ENCODE measurements at regions not wholly inside any gene's neighbourhood (a gene's known extent, or its start where the extent isn't known, plus 50 kb on each side); places are given as distances from the start of the nearest gene placed in this dataset.

DNA sequence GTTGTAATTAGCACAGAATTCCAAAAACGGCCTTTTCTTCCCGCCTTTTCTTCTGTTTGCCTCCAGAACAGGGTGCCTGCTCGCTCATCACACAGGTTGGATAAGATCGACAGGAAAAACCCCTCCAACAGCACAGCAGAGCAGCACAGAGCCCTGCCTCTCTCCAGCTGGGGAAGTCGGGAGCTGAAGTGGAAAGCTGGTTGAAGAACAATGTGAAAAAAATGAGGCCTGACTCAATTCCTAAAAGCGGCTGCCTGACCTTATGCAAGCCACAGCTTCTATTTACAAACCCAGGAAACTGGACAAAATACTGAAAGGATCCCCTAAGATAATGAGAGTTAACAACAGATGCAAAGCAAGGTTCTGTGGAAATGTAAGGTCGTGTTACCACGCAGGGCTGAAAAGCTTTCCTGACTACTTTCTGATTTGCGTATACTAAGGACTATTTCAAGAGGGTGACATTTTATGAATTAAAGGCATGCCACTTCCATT, 116.9 kb downstream of the TTLL2 start:
- TF ChIP-seq, protein P1, sequence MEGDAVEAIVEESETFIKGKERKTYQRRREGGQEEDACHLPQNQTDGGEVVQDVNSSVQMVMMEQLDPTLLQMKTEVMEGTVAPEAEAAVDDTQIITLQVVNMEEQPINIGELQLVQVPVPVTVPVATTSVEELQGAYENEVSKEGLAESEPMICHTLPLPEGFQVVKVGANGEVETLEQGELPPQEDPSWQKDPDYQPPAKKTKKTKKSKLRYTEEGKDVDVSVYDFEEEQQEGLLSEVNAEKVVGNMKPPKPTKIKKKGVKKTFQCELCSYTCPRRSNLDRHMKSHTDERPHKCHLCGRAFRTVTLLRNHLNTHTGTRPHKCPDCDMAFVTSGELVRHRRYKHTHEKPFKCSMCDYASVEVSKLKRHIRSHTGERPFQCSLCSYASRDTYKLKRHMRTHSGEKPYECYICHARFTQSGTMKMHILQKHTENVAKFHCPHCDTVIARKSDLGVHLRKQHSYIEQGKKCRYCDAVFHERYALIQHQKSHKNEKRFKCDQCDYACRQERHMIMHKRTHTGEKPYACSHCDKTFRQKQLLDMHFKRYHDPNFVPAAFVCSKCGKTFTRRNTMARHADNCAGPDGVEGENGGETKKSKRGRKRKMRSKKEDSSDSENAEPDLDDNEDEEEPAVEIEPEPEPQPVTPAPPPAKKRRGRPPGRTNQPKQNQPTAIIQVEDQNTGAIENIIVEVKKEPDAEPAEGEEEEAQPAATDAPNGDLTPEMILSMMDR (IDR thresholded peaks at IDR 0.05; ENCODE audit: insufficient read depth, low read length, poor library complexity, severe bottlenecking) = no peak
- no peaks in the 10 kb centered on the region for H3K36me3 ChIP-seq (ENCODE audit: control insufficient read depth, insufficient read depth, low read length)
- no peak for DNase-seq (ENCODE audit: low read depth)
- H3K4me3 ChIP-seq (ENCODE audit: low read depth, low read length) = no peak overlapping the region
- H3K27me3 ChIP-seq (ENCODE audit: control insufficient read depth, insufficient read depth, low read length) = no peaks in the 10 kb centered on the region

DNA sequence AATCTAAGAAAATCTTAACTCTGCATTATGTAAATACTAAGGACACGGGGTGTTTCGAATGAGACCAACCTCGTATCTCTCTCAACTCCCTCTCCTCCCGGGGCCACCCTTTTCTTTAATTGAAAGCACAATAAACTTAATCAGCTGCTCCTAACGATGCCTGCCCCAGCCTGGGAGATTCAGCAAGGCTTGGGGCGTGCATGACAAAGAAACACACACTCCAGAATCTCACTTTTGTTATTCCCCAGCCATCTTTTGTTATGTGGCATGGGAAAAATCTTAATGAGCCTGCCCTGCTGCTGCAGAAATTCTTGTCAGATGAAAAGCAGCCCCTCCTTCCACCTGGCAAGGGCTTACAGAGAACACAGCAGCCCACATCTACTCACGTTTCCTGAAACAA, 117.4 kb downstream of the TTLL2 start:
- Histone ChIP-seq H3K4me3 (ENCODE audit: low read depth, low read length) (no peak overlapping the region), H3K36me3 (ENCODE audit: control insufficient read depth, insufficient read depth, low read length) (no peaks in the 10 kb centered on the region), H3K27me3 (ENCODE audit: control insufficient read depth, insufficient read depth, low read length) (no peaks in the 10 kb centered on the region)
- TF ChIP-seq, protein P1 (IDR thresholded peaks at IDR 0.05; ENCODE audit: insufficient read depth, low read length, poor library complexity, severe bottlenecking) = no peak
- DNase-seq (ENCODE audit: low read depth) = no peak

DNA sequence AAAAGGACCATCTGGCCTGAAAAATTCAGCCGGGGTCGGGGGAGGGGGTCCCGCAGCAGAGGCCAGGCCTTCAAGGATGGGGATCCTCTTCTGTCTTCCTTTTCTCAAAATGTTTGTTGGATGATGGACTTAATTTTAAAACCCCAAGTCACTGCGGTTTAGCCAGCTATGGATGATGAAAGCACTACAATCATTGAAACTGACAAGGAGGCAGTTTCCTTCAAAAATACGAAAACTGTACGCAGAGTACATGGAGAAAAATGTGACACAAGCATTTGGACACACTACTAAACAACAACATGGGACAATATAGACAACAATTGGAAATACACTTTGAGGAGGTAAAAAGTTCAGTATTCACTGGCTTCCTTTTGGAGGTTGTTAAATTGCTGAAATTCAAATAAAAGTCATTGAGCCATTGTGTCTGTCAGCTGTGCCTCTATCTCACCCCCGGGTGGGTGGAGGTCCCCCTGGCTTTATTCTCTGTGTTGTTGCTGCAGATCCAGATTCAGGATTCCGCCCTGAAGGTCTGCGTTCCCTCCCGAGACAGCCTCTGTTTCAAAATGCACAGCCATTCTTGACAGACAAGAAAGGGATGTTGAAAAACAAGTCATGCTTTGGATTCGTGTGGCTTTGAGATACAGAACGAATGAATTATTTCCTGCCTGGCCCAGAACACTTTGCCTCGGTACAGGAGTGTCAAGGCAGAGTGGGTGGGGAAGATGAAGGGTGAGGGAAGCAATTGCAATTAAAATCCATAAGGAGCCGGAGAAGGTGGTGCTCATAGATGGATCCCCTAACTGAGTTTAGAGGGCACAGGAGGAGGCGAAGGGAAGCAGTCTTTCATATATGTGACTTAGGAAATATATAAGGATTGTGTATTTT, 118.2 kb downstream of the TTLL2 start:
- Histone ChIP-seq H3K27me3 (ENCODE audit: control insufficient read depth, insufficient read depth, low read length) (no peaks in the 10 kb centered on the region), H3K4me3 (ENCODE audit: low read depth, low read length) (no peak overlapping the region), H3K36me3 (ENCODE audit: control insufficient read depth, insufficient read depth, low read length) (no peaks in the 10 kb centered on the region)
- DNase-seq (ENCODE audit: low read depth) = no peak
- TF ChIP-seq, protein P1 (IDR thresholded peaks at IDR 0.05; ENCODE audit: insufficient read depth, low read length, poor library complexity, severe bottlenecking) = no peak

DNA sequence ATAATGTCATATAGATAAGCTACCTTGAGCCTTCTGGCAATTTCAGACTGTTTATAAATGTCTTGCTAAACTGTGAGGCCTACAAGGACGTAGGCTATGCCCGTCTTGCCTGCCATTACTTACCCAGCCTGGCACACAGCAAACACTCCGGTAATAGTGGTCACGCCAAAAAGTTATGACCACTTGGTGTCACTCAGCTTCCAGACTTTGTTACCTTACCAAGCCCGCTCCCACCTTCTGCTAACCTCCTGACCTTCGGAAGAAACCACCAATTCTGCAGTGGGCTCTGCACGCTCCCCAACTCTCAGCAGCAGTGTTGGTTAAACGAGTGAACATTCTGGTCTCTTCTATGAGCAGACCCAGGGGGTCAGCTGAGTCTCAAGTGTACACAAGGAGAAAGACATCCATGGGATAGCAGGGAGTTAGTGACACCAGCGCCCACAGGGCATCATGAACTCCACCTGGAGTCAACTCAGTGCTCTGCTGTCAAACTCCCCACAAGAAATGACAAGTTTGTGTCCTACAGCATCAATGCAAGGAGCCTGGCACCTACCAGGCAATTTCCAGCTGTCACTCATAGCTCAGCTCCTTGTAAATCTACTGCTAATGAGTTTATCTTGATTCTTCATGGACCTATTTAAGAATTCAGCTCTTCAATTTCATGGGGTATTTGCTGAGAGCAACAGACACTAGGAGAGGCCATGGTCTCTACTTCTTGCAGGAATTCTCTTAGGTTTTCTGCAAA, 119.9 kb downstream of the TTLL2 start:
- Histone ChIP-seq H3K36me3 (ENCODE audit: control insufficient read depth, insufficient read depth, low read length) (no peaks in the 10 kb centered on the region), H3K4me3 (ENCODE audit: low read depth, low read length) (no peak overlapping the region), H3K27me3 (ENCODE audit: control insufficient read depth, insufficient read depth, low read length) (no peaks in the 10 kb centered on the region)
- DNase-seq (ENCODE audit: low read depth) = no peak
- TF ChIP-seq, protein P1 (IDR thresholded peaks at IDR 0.05; ENCODE audit: insufficient read depth, low read length, poor library complexity, severe bottlenecking) = no peak

DNA sequence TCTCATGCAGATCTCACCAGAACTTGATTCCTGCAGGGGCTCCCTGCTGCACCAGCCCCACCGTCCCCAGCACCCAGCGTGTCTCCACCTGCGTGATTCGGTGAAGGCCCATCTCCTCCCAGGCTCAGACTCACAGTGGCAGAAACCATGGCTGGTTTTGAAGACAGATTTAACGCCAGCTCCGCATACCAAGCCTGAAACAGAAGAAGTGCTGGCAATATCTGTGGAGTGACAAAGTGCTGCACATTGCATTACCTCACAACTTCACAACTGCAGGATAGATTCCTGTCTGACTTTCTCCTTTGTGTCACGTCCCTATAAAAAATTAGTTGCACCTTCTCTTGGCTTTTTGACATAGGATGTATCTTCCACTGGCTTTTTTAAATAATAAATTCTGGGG, 120.7 kb downstream of the TTLL2 start:
- no peak for DNase-seq (ENCODE audit: low read depth)
- Histone ChIP-seq H3K4me3 (ENCODE audit: low read depth, low read length) (no peak overlapping the region), H3K36me3 (ENCODE audit: control insufficient read depth, insufficient read depth, low read length) (no peaks in the 10 kb centered on the region), H3K27me3 (ENCODE audit: control insufficient read depth, insufficient read depth, low read length) (no peaks in the 10 kb centered on the region)
- TF ChIP-seq, protein P1 (IDR thresholded peaks at IDR 0.05; ENCODE audit: insufficient read depth, low read length, poor library complexity, severe bottlenecking) = no peak
